Endodermal cell (in vitro differentiated cells): ENCODE measurements at regions not wholly inside any gene's neighbourhood (a gene's known extent, or its start where the extent isn't known, plus 50 kb on each side); places are given as distances from the start of the nearest gene placed in this dataset.

Experiments used
- DNase-seq: peaks from one replicate; pipeline ENCODE4 v3.0.0-alpha.2; 2017
- H3K27ac ChIP-seq: 2 replicates; pipeline ENCODE4 v1.5.1; 2013; ENCODE audit warnings: mild to moderate bottlenecking, low read depth, low read length, moderate library complexity
- H3K27me3 ChIP-seq: 2 replicates; pipeline ENCODE4 v1.6.1; 2013; ENCODE audit warnings: mild to moderate bottlenecking, low read length, moderate library complexity; ENCODE audit not compliant: insufficient read depth, control insufficient read depth, poor library complexity, severe bottlenecking
- H3K36me3 ChIP-seq: 2 replicates; pipeline ENCODE4 v1.7.0; 2013; ENCODE audit warnings: mild to moderate bottlenecking, low read length, moderate library complexity; ENCODE audit not compliant: control insufficient read depth, insufficient read depth
- H3K4me1 ChIP-seq: one replicate; pipeline ENCODE4 v1.7.0; 2013; ENCODE audit warnings: low read length; ENCODE audit not compliant: control insufficient read depth, insufficient read depth
- H3K4me3 ChIP-seq: 2 replicates; pipeline ENCODE4 v1.5.1; 2013; ENCODE audit warnings: mild to moderate bottlenecking, low read length, moderate library complexity
- H3K9ac ChIP-seq: 2 replicates; pipeline ENCODE4 v1.6.1; 2013; ENCODE audit warnings: mild to moderate bottlenecking, low read length, moderate library complexity; ENCODE audit not compliant: poor library complexity, severe bottlenecking; ENCODE audit errors: extremely low read depth
- H3K9me3 ChIP-seq: 2 replicates; pipeline ENCODE4 v1.6.1; 2013; ENCODE audit warnings: mild to moderate bottlenecking, low read length, moderate library complexity; ENCODE audit not compliant: control insufficient read depth
- H3K27ac Mint-ChIP-seq: 2 replicates; pipeline ENCODE4 v1.8.0; 2020; ENCODE audit warnings: mixed read lengths
- H3K27me3 Mint-ChIP-seq: 2 replicates; pipeline ENCODE4 v1.8.0; 2021; ENCODE audit warnings: mild to moderate bottlenecking, mixed read lengths; ENCODE audit not compliant: insufficient read depth
- H3K36me3 Mint-ChIP-seq: 2 replicates; pipeline ENCODE4 v1.8.0; 2020; ENCODE audit warnings: low read depth, mixed read lengths
- H3K4me1 Mint-ChIP-seq: 2 replicates; pipeline ENCODE4 v1.8.0; 2020; ENCODE audit warnings: mixed read lengths
- H3K4me3 Mint-ChIP-seq: 2 replicates; pipeline ENCODE4 v1.8.0; 2020; ENCODE audit warnings: mild to moderate bottlenecking, moderate library complexity, mixed read lengths
- H3K9me3 Mint-ChIP-seq: 2 replicates; pipeline ENCODE4 v1.8.0; 2020; ENCODE audit warnings: mild to moderate bottlenecking, mixed read lengths
- CTCF ChIP-seq: fragments of 200-600 bp; sonication (generic); conservative IDR thresholded peaks from 2 replicates; pipeline ENCODE4 v1.5.0; 2021; ENCODE audit warnings: antibody characterized with exemption, mild to moderate bottlenecking
- WGBS, 2 experiments: methylation state at CpG; one replicate each; pipeline versions ENCODE4 v1.1.5 to v1.1.7; 2013; ENCODE audit warnings: missing lambda C conversion rate in 2 of 2, mixed read lengths in 1 of 2; ENCODE audit not compliant: insufficient coverage in 1 of 2, insufficient read length in 1 of 2; 5-methylcytosine and 5-hydroxymethylcytosine counted together

GRCh38 chr13:40192858-40193257 is 473.6 kb downstream of the FOXO1 start:
- Histone ChIP-seq H3K4me3 (no peak overlapping the region), H3K27me3 (no peaks in the 10 kb centered on the region), H3K9ac (no peak overlapping the region), H3K36me3 (no peaks in the 10 kb centered on the region), H3K27ac (no peak overlapping the region), H3K9me3 (no peaks in the 10 kb centered on the region), H3K4me1 (peaks cover 8% of the 10 kb centered on the region)
- TF ChIP-seq CTCF: no peak
- H3K27me3 Mint-ChIP-seq: peaks cover 5% of the 10 kb centered on the region
- H3K36me3 Mint-ChIP-seq: no peaks in the 10 kb centered on the region
- no peaks in the 10 kb centered on the region for H3K9me3 Mint-ChIP-seq
- no peak overlapping the region for H3K4me3 Mint-ChIP-seq
- 92 to 93% methylated on average over 5 to 7 of the region's 7 CpGs for WGBS, 2 experiments
- H3K27ac Mint-ChIP-seq: no peak overlapping the region
- DNase-seq: no peak
- peaks cover 31% of the 10 kb centered on the region for H3K4me1 Mint-ChIP-seq

- Mint-ChIP-seq H3K9me3 (no peaks in the 10 kb centered on the region), H3K27me3 (peaks cover 5% of the 10 kb centered on the region), H3K4me3 (no peak overlapping the region), H3K27ac (no peak overlapping the region), H3K4me1 (peaks cover 24% of the 10 kb centered on the region), H3K36me3 (no peaks in the 10 kb centered on the region)
- H3K36me3 ChIP-seq: no peaks in the 10 kb centered on the region
- no peak for DNase-seq
- no peak overlapping the region for H3K4me3 ChIP-seq
- H3K4me1 ChIP-seq: peaks cover 6% of the 10 kb centered on the region
- 93 to 95% methylated on average over 10 to 18 of the region's 18 CpGs for WGBS, 2 experiments
- H3K9ac ChIP-seq: no peak overlapping the region
- no peak overlapping the region for H3K27ac ChIP-seq
- no peaks in the 10 kb centered on the region for H3K9me3 ChIP-seq
- TF ChIP-seq CTCF: no peak
- no peaks in the 10 kb centered on the region for H3K27me3 ChIP-seq
Observed at GRCh38 chr13:40193286-40194223, 472.9 kb downstream of the FOXO1 start.

- no peak overlapping the region for H3K4me3 ChIP-seq
- no peak overlapping the region for H3K27ac Mint-ChIP-seq
- H3K9me3 Mint-ChIP-seq: no peaks in the 10 kb centered on the region
- no peaks in the 10 kb centered on the region for H3K36me3 ChIP-seq
- H3K27me3 Mint-ChIP-seq: peaks cover 5% of the 10 kb centered on the region
- no peaks in the 10 kb centered on the region for H3K36me3 Mint-ChIP-seq
- H3K27me3 ChIP-seq: no peaks in the 10 kb centered on the region
- no peak for DNase-seq
- peaks cover 6% of the 10 kb centered on the region for H3K4me1 ChIP-seq
- H3K4me3 Mint-ChIP-seq: no peak overlapping the region
- H3K4me1 Mint-ChIP-seq: peaks cover 22% of the 10 kb centered on the region
- no peaks in the 10 kb centered on the region for H3K9me3 ChIP-seq
- H3K9ac ChIP-seq: no peak overlapping the region
- 83 to 100% methylated on average over 5 to 9 of the region's 9 CpGs for WGBS, 2 experiments
- TF ChIP-seq CTCF: no peak
- H3K27ac ChIP-seq: no peak overlapping the region
Observed at GRCh38 chr13:40194224-40194806, 472.1 kb downstream of the FOXO1 start.
